ENCODE measurements at regions not wholly inside any gene's neighbourhood (a gene's known extent, or its start where the extent isn't known, plus 50 kb on each side); places are given as distances from the start of the nearest gene placed in this dataset.
"Not testable (repeated sequence)": the region's sequence is repeated elsewhere in the genome, so short reads cannot be mapped to it uniquely, and the experiment has no call there.

DNA sequence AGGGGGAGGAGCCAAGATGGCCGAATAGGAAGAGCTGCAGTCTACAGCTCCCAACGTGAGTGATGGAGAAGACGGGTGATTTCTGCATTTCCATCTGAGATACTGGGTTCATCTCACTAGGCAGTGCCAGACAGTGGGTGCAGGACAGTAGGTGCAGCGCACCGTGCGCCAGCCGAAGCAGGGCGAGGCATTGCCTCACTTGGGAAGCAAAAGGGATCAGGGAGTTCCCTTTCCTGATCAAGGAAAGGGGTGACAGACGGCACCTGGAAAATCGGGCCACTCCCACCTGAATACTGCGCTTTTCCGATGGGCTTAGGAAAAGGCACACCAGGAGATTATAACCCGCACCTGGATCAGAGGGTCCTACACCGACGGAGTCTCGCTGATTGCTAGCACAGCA, 121.1 kb upstream of the SESTD1 start:
- TF ChIP-seq, protein P1, sequence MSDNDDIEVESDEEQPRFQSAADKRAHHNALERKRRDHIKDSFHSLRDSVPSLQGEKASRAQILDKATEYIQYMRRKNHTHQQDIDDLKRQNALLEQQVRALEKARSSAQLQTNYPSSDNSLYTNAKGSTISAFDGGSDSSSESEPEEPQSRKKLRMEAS (IDR thresholded peaks at IDR 0.05): not testable (repeated sequence)
- TF ChIP-seq POLR2A (IDR thresholded peaks at IDR 0.05; ENCODE audit: low read length); ESRRA (IDR thresholded peaks at IDR 0.05; ENCODE audit: borderline replicate concordance, low read length); FOSL2 (IDR thresholded peaks at IDR 0.05); FOSL2 (CRISPR knock-in tag; IDR thresholded peaks at IDR 0.05); RCOR1 (IDR thresholded peaks at IDR 0.05; ENCODE audit: low read depth, low read length); CHD2 (IDR thresholded peaks at IDR 0.05; ENCODE audit: low read length, partially characterized antibody); EHMT2 (IDR thresholded peaks at IDR 0.05; ENCODE audit: low read depth); CHD4 (IDR thresholded peaks at IDR 0.05; ENCODE audit: borderline replicate concordance); HDAC2 (IDR thresholded peaks at IDR 0.05); SMC3 (IDR thresholded peaks at IDR 0.05): not testable (repeated sequence)
- TF ChIP-seq, protein P2, sequence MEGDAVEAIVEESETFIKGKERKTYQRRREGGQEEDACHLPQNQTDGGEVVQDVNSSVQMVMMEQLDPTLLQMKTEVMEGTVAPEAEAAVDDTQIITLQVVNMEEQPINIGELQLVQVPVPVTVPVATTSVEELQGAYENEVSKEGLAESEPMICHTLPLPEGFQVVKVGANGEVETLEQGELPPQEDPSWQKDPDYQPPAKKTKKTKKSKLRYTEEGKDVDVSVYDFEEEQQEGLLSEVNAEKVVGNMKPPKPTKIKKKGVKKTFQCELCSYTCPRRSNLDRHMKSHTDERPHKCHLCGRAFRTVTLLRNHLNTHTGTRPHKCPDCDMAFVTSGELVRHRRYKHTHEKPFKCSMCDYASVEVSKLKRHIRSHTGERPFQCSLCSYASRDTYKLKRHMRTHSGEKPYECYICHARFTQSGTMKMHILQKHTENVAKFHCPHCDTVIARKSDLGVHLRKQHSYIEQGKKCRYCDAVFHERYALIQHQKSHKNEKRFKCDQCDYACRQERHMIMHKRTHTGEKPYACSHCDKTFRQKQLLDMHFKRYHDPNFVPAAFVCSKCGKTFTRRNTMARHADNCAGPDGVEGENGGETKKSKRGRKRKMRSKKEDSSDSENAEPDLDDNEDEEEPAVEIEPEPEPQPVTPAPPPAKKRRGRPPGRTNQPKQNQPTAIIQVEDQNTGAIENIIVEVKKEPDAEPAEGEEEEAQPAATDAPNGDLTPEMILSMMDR (IDR thresholded peaks at IDR 0.05): not testable (repeated sequence)
- TF ChIP-seq, protein P3, sequence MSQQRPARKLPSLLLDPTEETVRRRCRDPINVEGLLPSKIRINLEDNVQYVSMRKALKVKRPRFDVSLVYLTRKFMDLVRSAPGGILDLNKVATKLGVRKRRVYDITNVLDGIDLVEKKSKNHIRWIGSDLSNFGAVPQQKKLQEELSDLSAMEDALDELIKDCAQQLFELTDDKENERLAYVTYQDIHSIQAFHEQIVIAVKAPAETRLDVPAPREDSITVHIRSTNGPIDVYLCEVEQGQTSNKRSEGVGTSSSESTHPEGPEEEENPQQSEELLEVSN (IDR thresholded peaks at IDR 0.05; ENCODE audit: borderline replicate concordance, low read depth): not testable (repeated sequence)

All from A549 (cell line).